ENCODE measurements at regions not wholly inside any gene's neighbourhood (a gene's known extent, or its start where the extent isn't known, plus 50 kb on each side); places are given as distances from the start of the nearest gene placed in this dataset.

DNA sequence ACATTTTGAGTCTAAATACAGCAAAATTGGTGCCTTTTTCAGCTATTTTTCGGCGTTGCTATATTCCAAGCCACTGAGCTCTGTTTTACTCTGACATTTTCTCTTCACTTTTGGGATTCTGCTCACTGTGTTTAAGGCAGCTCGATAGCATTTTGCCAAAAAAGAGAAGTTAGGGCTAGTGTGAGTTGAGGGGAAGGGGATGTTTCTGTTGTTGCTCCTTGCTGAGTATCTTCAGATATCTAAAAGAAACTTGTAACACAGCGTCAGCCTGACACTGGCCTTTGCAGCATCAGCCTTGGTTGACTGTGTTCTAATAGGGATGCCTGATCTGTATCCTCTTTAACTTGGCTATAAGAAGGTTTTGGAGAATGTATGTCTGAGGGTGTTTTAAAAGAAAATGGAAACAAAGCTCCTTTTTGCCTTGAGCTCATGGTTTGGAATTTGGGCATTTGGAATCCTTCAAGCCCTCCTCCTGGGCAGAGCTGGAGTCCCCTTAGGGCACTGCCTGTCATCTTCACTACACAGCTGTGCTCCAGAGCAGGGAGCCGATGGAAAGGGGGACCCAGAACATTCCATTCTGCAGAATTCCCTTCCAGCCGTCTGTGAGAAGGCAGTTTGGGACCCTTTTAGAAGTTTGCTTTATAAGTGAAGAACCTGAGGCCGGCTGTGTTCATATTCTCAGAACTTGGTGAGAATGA, 63.0 kb downstream of the EXOSC2 start:
- TF ChIP-seq CTCF (IDR thresholded peaks at IDR 0.05) (no peak), POLR2AphosphoS5 (IDR thresholded peaks at IDR 0.05) (no peak)

Measured in suprapubic skin (tissue), 3 donors.